ENCODE measurements at regions not wholly inside any gene's neighbourhood (a gene's known extent, or its start where the extent isn't known, plus 50 kb on each side); places are given as distances from the start of the nearest gene placed in this dataset.
A peak's percentile ranks its signal among the peaks of the same experiment; 100 is the strongest.

GRCh38 chr14:61602003-61602732 lies 93.1 kb upstream of the HIF1A start:
- H3K9me3 Mint-ChIP-seq = no peaks in the 10 kb centered on the region

GRCh38 chr14:61602733-61603077 lies 92.6 kb upstream of the HIF1A start:
- no peak overlapping the region for H3K27ac Mint-ChIP-seq
- no peak overlapping the region for H3K4me3 Mint-ChIP-seq
- H3K9me3 Mint-ChIP-seq = no peaks in the 10 kb centered on the region
- H3K36me3 Mint-ChIP-seq (ENCODE audit: low read depth) = no peaks in the 10 kb centered on the region
- DNase-seq = no peak
- H3K4me1 Mint-ChIP-seq (ENCODE audit: low read depth) = peaks cover 6% of the 10 kb centered on the region; the same call in 1 of the 2 replicates
- peaks cover 2% of the 10 kb centered on the region; the same call in 1 of the 2 replicates for H3K27me3 Mint-ChIP-seq (ENCODE audit: insufficient read depth)
- TF ChIP-seq CTCF (IDR thresholded peaks at IDR 0.05) = no peak

More at GRCh38 chr14:61602003-61602732, 93.1 kb upstream of the HIF1A start:
- TF ChIP-seq CTCF (IDR thresholded peaks at IDR 0.05) = no peak
- H3K4me1 Mint-ChIP-seq (ENCODE audit: low read depth) = peaks cover 6% of the 10 kb centered on the region; the same call in 1 of the 2 replicates
- no peaks in the 10 kb centered on the region for H3K36me3 Mint-ChIP-seq (ENCODE audit: low read depth)
- H3K27me3 Mint-ChIP-seq (ENCODE audit: insufficient read depth) = peaks cover 2% of the 10 kb centered on the region; the same call in 1 of the 2 replicates
- no peak overlapping the region for H3K4me3 Mint-ChIP-seq
- no peak overlapping the region for H3K27ac Mint-ChIP-seq
- DNase-seq = no peak

GRCh38 chr14:61603736-61604135 lies 91.6 kb upstream of the HIF1A start:
- DNase-seq = no peak

GRCh38 chr14:61607570-61608244 lies 87.6 kb upstream of the HIF1A start:
- no peaks in the 10 kb centered on the region for H3K9me3 Mint-ChIP-seq
- H3K4me1 Mint-ChIP-seq (ENCODE audit: low read depth) = peaks cover 34% of the 10 kb centered on the region
- no peak overlapping the region for H3K27ac Mint-ChIP-seq
- H3K4me3 Mint-ChIP-seq = no peak overlapping the region
- no peaks in the 10 kb centered on the region for H3K36me3 Mint-ChIP-seq (ENCODE audit: low read depth)
- no peaks in the 10 kb centered on the region; the same call in 1 of the 2 replicates for H3K27me3 Mint-ChIP-seq (ENCODE audit: insufficient read depth)
- DNase-seq = no peak
- TF ChIP-seq CTCF (IDR thresholded peaks at IDR 0.05) = no peak

More at GRCh38 chr14:61603736-61604135, 91.6 kb upstream of the HIF1A start:
- H3K4me1 Mint-ChIP-seq (ENCODE audit: low read depth) = peaks cover 14% of the 10 kb centered on the region
- H3K36me3 Mint-ChIP-seq (ENCODE audit: low read depth) = no peaks in the 10 kb centered on the region
- H3K9me3 Mint-ChIP-seq = no peaks in the 10 kb centered on the region
- peaks cover 2% of the 10 kb centered on the region; the same call in 1 of the 2 replicates for H3K27me3 Mint-ChIP-seq (ENCODE audit: insufficient read depth)
- no peak overlapping the region for H3K27ac Mint-ChIP-seq
- H3K4me3 Mint-ChIP-seq = no peak overlapping the region
- no peak for TF ChIP-seq CTCF (IDR thresholded peaks at IDR 0.05)

- peak; percentile 25 for DNase-seq
- TF ChIP-seq CTCF (IDR thresholded peaks at IDR 0.05) = no peak
- Mint-ChIP-seq H3K4me1 (ENCODE audit: low read depth) (peaks cover 40% of the 10 kb centered on the region), H3K27me3 (ENCODE audit: insufficient read depth) (no peaks in the 10 kb centered on the region; the same call in 1 of the 2 replicates), H3K27ac (peak overlapping the region; percentile 68), H3K4me3 (no peak overlapping the region), H3K36me3 (ENCODE audit: low read depth) (no peaks in the 10 kb centered on the region), H3K9me3 (no peaks in the 10 kb centered on the region)
These were observed 86.8 kb upstream of the HIF1A start for GRCh38 chr14:61608245-61609165.

Measured in HFFc6 (cell line).